Liver (tissue), 7 donors: ENCODE measurements at regions not wholly inside any gene's neighbourhood (a gene's known extent, or its start where the extent isn't known, plus 50 kb on each side); places are given as distances from the start of the nearest gene placed in this dataset.

Experiments
- DNase-seq: peaks from one replicate; pipeline ENCODE4 v3.0.0-alpha.2; 2017; ENCODE audit warnings: low spot score
- H3K27ac ChIP-seq, 2 donors: one replicate each; pipeline ENCODE4 v1.7.0; 2013; ENCODE audit warnings: inconsistent platforms in 2 of 2, low read length in 2 of 2, control low read depth in 1 of 2, low read depth in 1 of 2, mild to moderate bottlenecking in 1 of 2
- H3K27me3 ChIP-seq, 4 donors: one replicate each; pipeline versions ENCODE4 v1.6.1 to v1.7.0; 2013; ENCODE audit warnings: low read length in 3 of 4, inconsistent platforms in 1 of 4, mild to moderate bottlenecking in 1 of 4, moderate library complexity in 1 of 4; ENCODE audit not compliant: control insufficient read depth in 4 of 4, insufficient read depth in 4 of 4
- H3K36me3 ChIP-seq, 4 donors: one replicate each; pipeline versions ENCODE4 v1.6.1 to v1.7.0; 2013; ENCODE audit warnings: low read length in 3 of 4, mild to moderate bottlenecking in 3 of 4, low read depth in 1 of 4, moderate library complexity in 1 of 4; ENCODE audit not compliant: control insufficient read depth in 4 of 4, insufficient read depth in 3 of 4
- H3K4me1 ChIP-seq, 4 donors: one replicate each; pipeline versions ENCODE4 v1.6.1 to v1.7.0; 2013; ENCODE audit warnings: low read length in 3 of 4, mild to moderate bottlenecking in 3 of 4, moderate library complexity in 1 of 4; ENCODE audit not compliant: control insufficient read depth in 4 of 4, insufficient read depth in 4 of 4
- H3K4me3 ChIP-seq, 3 donors: one replicate each; pipeline versions ENCODE4 v1.6.1 to v1.7.0; 2013; ENCODE audit warnings: low read length in 3 of 3, control low read depth in 1 of 3, low read depth in 1 of 3, mild to moderate bottlenecking in 1 of 3
- H3K9ac ChIP-seq, 2 donors: one replicate each; pipeline ENCODE4 v1.7.0; 2013; ENCODE audit warnings: low read length in 2 of 2, mild to moderate bottlenecking in 2 of 2, moderate library complexity in 2 of 2, control low read depth in 1 of 2, low read depth in 1 of 2
- H3K9me3 ChIP-seq, 4 donors: one replicate each; pipeline versions ENCODE4 v1.6.1 to v1.7.0; 2013; ENCODE audit warnings: low read length in 3 of 4; ENCODE audit not compliant: control insufficient read depth in 4 of 4
- ATF3 ChIP-seq: IDR thresholded peaks from 2 replicates; pipeline ENCODE4 v1.6.1; 2016; ENCODE audit warnings: antibody characterized with exemption
- EGR1 ChIP-seq, 2 donors: IDR thresholded peaks; 2 replicates each; pipeline ENCODE4 v1.6.1; 2016 to 2018; ENCODE audit warnings: antibody characterized with exemption in 2 of 2, low read depth in 2 of 2
- FOXA1 ChIP-seq: IDR thresholded peaks from 2 replicates; pipeline ENCODE4 v1.6.1; 2016; ENCODE audit warnings: antibody characterized with exemption
- FOXA2 ChIP-seq: IDR thresholded peaks from 2 replicates; pipeline ENCODE4 v1.6.1; 2016; ENCODE audit warnings: antibody characterized with exemption
- HNF4A ChIP-seq, 2 donors: conservative IDR thresholded peaks; 2 replicates each; pipeline ENCODE4 v1.6.1; 2016; ENCODE audit warnings: antibody characterized with exemption in 2 of 2, mild to moderate bottlenecking in 2 of 2
- HNF4G ChIP-seq: IDR thresholded peaks from 2 replicates; pipeline ENCODE4 v1.6.1; 2016; ENCODE audit warnings: antibody characterized with exemption
- NR2F2 ChIP-seq: IDR thresholded peaks from 2 replicates; pipeline ENCODE4 v1.6.1; 2016; ENCODE audit warnings: antibody characterized with exemption
- RAD21 ChIP-seq, 2 donors: IDR thresholded peaks; 2 replicates each; pipeline ENCODE4 v1.6.1; 2016; ENCODE audit warnings: antibody characterized with exemption in 2 of 2, mild to moderate bottlenecking in 2 of 2
- REST ChIP-seq: IDR thresholded peaks from 2 replicates; pipeline ENCODE4 v1.6.1; 2016; ENCODE audit warnings: antibody characterized with exemption, mild to moderate bottlenecking
- RXRA ChIP-seq, 2 donors: IDR thresholded peaks; 2 replicates each; pipeline ENCODE4 v1.6.1; 2017 to 2018; ENCODE audit warnings: antibody characterized with exemption in 2 of 2, mild to moderate bottlenecking in 1 of 2
- SP1 ChIP-seq: IDR thresholded peaks from 2 replicates; pipeline ENCODE4 v1.6.1; 2018; ENCODE audit warnings: antibody characterized with exemption, mild to moderate bottlenecking
- TAF1 ChIP-seq: conservative IDR thresholded peaks from 2 replicates; pipeline ENCODE4 v1.6.1; 2016; ENCODE audit warnings: antibody characterized with exemption, mild to moderate bottlenecking
- ZBTB33 ChIP-seq: IDR thresholded peaks from 2 replicates; pipeline ENCODE4 v1.6.1; 2016; ENCODE audit warnings: antibody characterized with exemption
- WGBS: extraction: QIAGEN DNeasy Blood & Tissue Kit; methylation state at CpG from one replicate; pipeline ENCODE4 v1.1.7; 2013; 5-methylcytosine and 5-hydroxymethylcytosine counted together
- donor health status: healthy.
- donor health status: healthy.
- donor health status: healthy.
- donor health status: healthy.

- H3K4me3 ChIP-seq = no peak overlapping the region
- H3K9ac ChIP-seq = no peak overlapping the region
- no peaks in the 10 kb centered on the region for H3K36me3 ChIP-seq
- 77% methylated on average over 1 of the region's 1 CpG for WGBS
- no peak for DNase-seq
- H3K4me1 ChIP-seq = no peaks in the 10 kb centered on the region
- H3K9me3 ChIP-seq = peaks cover 0 to 2% (median 0%) of the 10 kb centered on the region in 4 donors
- no peak for TF ChIP-seq HNF4A (conservative IDR thresholded peaks at IDR 0.05)
- TF ChIP-seq FOXA2 = no peak
- TF ChIP-seq EGR1 (IDR thresholded peaks at IDR 0.05; ENCODE audit: low read depth in 2 of 2) = no peak
- TF ChIP-seq RXRA (IDR thresholded peaks at IDR 0.05) = no peak
- TF ChIP-seq REST = no peak
- no peak for TF ChIP-seq HNF4G
- TF ChIP-seq ATF3 = no peak
- no peak for TF ChIP-seq TAF1
- no peak for TF ChIP-seq ZBTB33
- H3K27ac ChIP-seq = no peak overlapping the region
- H3K27me3 ChIP-seq = no peaks in the 10 kb centered on the region
These were observed 495.7 kb downstream of the TLE1 start for GRCh38 chr9:81193362-81194339.

- 86% methylated on average over 2 of the region's 2 CpGs for WGBS
- no peak for DNase-seq
These were observed 498.1 kb downstream of the TLE1 start for GRCh38 chr9:81191222-81191621.

More at GRCh38 chr9:81191222-81191621, 498.1 kb downstream of the TLE1 start:
- no peaks in the 10 kb centered on the region for H3K36me3 ChIP-seq
- peaks cover 0 to 2% (median 0%) of the 10 kb centered on the region in 4 donors for H3K9me3 ChIP-seq
- no peak overlapping the region for H3K4me3 ChIP-seq
- H3K4me1 ChIP-seq = no peaks in the 10 kb centered on the region
- H3K27me3 ChIP-seq = no peaks in the 10 kb centered on the region
- TF ChIP-seq RXRA (IDR thresholded peaks at IDR 0.05) (no peak), HNF4A (conservative IDR thresholded peaks at IDR 0.05) (no peak), FOXA1 (no peak), RAD21 (IDR thresholded peaks at IDR 0.05) (no peak), HNF4G (no peak), SP1 (no peak), ATF3 (no peak), NR2F2 (no peak)
- H3K9ac ChIP-seq = no peak overlapping the region
- no peak overlapping the region for H3K27ac ChIP-seq
